ENCODE measurements at regions not wholly inside any gene's neighbourhood (a gene's known extent, or its start where the extent isn't known, plus 50 kb on each side); places are given as distances from the start of the nearest gene placed in this dataset.
"Not testable (repeated sequence)": the region's sequence is repeated elsewhere in the genome, so short reads cannot be mapped to it uniquely, and the experiment has no call there.

- RAD21 ChIA-PET (ENCODE audit: low non-redundant PET in 1 of 2, low total read pairs in 2 of 2, uncharacterized antibody in 2 of 2, unreplicated experiment in 2 of 2) = no interaction called here
- Histone ChIP-seq H2AFZ (ENCODE audit: low read depth, low read length, poor library complexity, severe bottlenecking) (no peak overlapping the region), H4K20me1 (ENCODE audit: insufficient read depth) (no peaks in the 10 kb centered on the region), H3K4me2 (ENCODE audit: low read length) (no peak overlapping the region), H3K9me2 (ENCODE audit: insufficient read depth) (no peaks in the 10 kb centered on the region), H3K27me3 (ENCODE audit: insufficient read depth, low read length) (0 out of 2 replicates have a peak, but pooled peaks cover 3% of the 10 kb centered on the region), H3K9ac (ENCODE audit: low read length) (no peak overlapping the region), H3K27ac (ENCODE audit: low read depth, low read length) (no peak overlapping the region), H3K36me3 (ENCODE audit: control insufficient read depth in 1 of 2, insufficient read depth in 2 of 2, low read length in 2 of 2) (no peaks in the 10 kb centered on the region), H3K79me2 (ENCODE audit: insufficient read depth, low read length) (no peaks in the 10 kb centered on the region), H3K9me3 (ENCODE audit: control insufficient read depth in 1 of 2, insufficient read depth in 1 of 2, low read depth in 1 of 2, low read length in 2 of 2) (no peaks in the 10 kb centered on the region), H3K4me1 (ENCODE audit: control insufficient read depth in 1 of 2, insufficient read depth in 2 of 2, low read length in 2 of 2) (no peaks in the 10 kb centered on the region), H3K4me3 (replicated peaks in 1 of 2; ENCODE audit: low read depth in 1 of 2, low read length in 2 of 2) (no peak overlapping the region)
- TF ChIP-seq MAX (IDR thresholded peaks at IDR 0.05) = no peak
- TF ChIP-seq EZH2 (IDR thresholded peaks at IDR 0.05) = no peak
- no peak for TF ChIP-seq CEBPB (IDR thresholded peaks at IDR 0.05; ENCODE audit: low read depth)
- no peak for TF ChIP-seq POLR2A (IDR thresholded peaks at IDR 0.05; ENCODE audit: borderline replicate concordance, extremely low read depth, insufficient read depth, insufficient read length)
- CTCF ChIA-PET = no interaction called here
- DNase-seq (ENCODE audit: low read depth, low spot score) = no peak
- intact Hi-C loops (cut with micrococcal nuclease) = no loop called here
- no TSS peak for BruUV-seq (replicated peaks)
- no peak for ATAC-seq
- POLR2A ChIA-PET = no interaction called here
These were observed 161.8 kb downstream of the IGLL1 start for GRCh38 chr22:23418159-23418788.

GRCh38 chr22:23417327-23417726, 162.8 kb downstream of the IGLL1 start:
- H3K79me2 ChIP-seq (ENCODE audit: insufficient read depth, low read length); H3K9me3 ChIP-seq (ENCODE audit: control insufficient read depth in 1 of 2, insufficient read depth in 1 of 2, low read depth in 1 of 2, low read length in 2 of 2); H3K4me2 ChIP-seq (ENCODE audit: low read length); H3K9me2 ChIP-seq (ENCODE audit: insufficient read depth); CTCF ChIA-PET; H3K9ac ChIP-seq (ENCODE audit: low read length); DNase-seq (ENCODE audit: low read depth, low spot score); H3K4me1 ChIP-seq (ENCODE audit: control insufficient read depth in 1 of 2, insufficient read depth in 2 of 2, low read length in 2 of 2); H3K27me3 ChIP-seq (ENCODE audit: insufficient read depth, low read length); H2AFZ ChIP-seq (ENCODE audit: low read depth, low read length, poor library complexity, severe bottlenecking); POLR2A ChIA-PET; RAD21 ChIA-PET (ENCODE audit: low non-redundant PET in 1 of 2, low total read pairs in 2 of 2, uncharacterized antibody in 2 of 2, unreplicated experiment in 2 of 2); ATAC-seq; H3K4me3 ChIP-seq (replicated peaks in 1 of 2; ENCODE audit: low read depth in 1 of 2, low read length in 2 of 2); H3K36me3 ChIP-seq (ENCODE audit: control insufficient read depth in 1 of 2, insufficient read depth in 2 of 2, low read length in 2 of 2); H4K20me1 ChIP-seq (ENCODE audit: insufficient read depth); H3K27ac ChIP-seq (ENCODE audit: low read depth, low read length); BruUV-seq (replicated peaks); intact Hi-C loops (cut with micrococcal nuclease): not testable (repeated sequence)

GRCh38 chr22:23416169-23416690, 163.9 kb downstream of the IGLL1 start:
- H2AFZ ChIP-seq (ENCODE audit: low read depth, low read length, poor library complexity, severe bottlenecking); DNase-seq (ENCODE audit: low read depth, low spot score); H3K79me2 ChIP-seq (ENCODE audit: insufficient read depth, low read length); RAD21 ChIA-PET (ENCODE audit: low non-redundant PET in 1 of 2, low total read pairs in 2 of 2, uncharacterized antibody in 2 of 2, unreplicated experiment in 2 of 2); H3K27ac ChIP-seq (ENCODE audit: low read depth, low read length); H3K9me2 ChIP-seq (ENCODE audit: insufficient read depth); H3K4me3 ChIP-seq (replicated peaks in 1 of 2; ENCODE audit: low read depth in 1 of 2, low read length in 2 of 2); BruUV-seq (replicated peaks); H4K20me1 ChIP-seq (ENCODE audit: insufficient read depth); H3K27me3 ChIP-seq (ENCODE audit: insufficient read depth, low read length); H3K9me3 ChIP-seq (ENCODE audit: control insufficient read depth in 1 of 2, insufficient read depth in 1 of 2, low read depth in 1 of 2, low read length in 2 of 2); H3K9ac ChIP-seq (ENCODE audit: low read length); CTCF ChIA-PET; H3K36me3 ChIP-seq (ENCODE audit: control insufficient read depth in 1 of 2, insufficient read depth in 2 of 2, low read length in 2 of 2); POLR2A ChIA-PET; H3K4me2 ChIP-seq (ENCODE audit: low read length); H3K4me1 ChIP-seq (ENCODE audit: control insufficient read depth in 1 of 2, insufficient read depth in 2 of 2, low read length in 2 of 2); intact Hi-C loops (cut with micrococcal nuclease); ATAC-seq: not testable (repeated sequence)
